ACC112 (cell line): ENCODE measurements at regions not wholly inside any gene's neighbourhood (a gene's known extent, or its start where the extent isn't known, plus 50 kb on each side); places are given as distances from the start of the nearest gene placed in this dataset.

Experiments used
- H2AFZ ChIP-seq: fragments of 200-600 bp; sonication (generic); one replicate; pipeline ENCODE4 v1.6.0; 2017; ENCODE audit warnings: antibody characterized with exemption, low read length; ENCODE audit not compliant: unreplicated experiment
- H3K27ac ChIP-seq: fragments of 200-600 bp; sonication (generic); 2 replicates; pipeline ENCODE4 v1.5.1; 2014; ENCODE audit warnings: low read depth, mild to moderate bottlenecking, antibody characterized with exemption, low read length, moderate library complexity
- H3K27me3 ChIP-seq: fragments of 200-600 bp; sonication (generic); 2 replicates; pipeline ENCODE4 v1.6.1; 2014; ENCODE audit warnings: mild to moderate bottlenecking, antibody characterized with exemption, low read length, moderate library complexity, mixed read lengths; ENCODE audit not compliant: insufficient read depth
- H3K36me3 ChIP-seq: fragments of 200-600 bp; sonication (generic); 2 replicates; pipeline ENCODE4 v1.6.1; 2016; ENCODE audit warnings: mild to moderate bottlenecking, antibody characterized with exemption, low read length, moderate library complexity, mixed read lengths; ENCODE audit not compliant: insufficient read depth
- H3K4me1 ChIP-seq: fragments of 200-600 bp; sonication (generic); one replicate; pipeline ENCODE4 v1.6.1; 2016; ENCODE audit warnings: low read length, mixed read lengths; ENCODE audit not compliant: insufficient read depth, unreplicated experiment, control insufficient read depth
- H3K4me3 ChIP-seq: fragments of 200-600 bp; sonication (generic); 2 replicates; pipeline ENCODE4 v1.5.1; 2014; ENCODE audit warnings: mild to moderate bottlenecking, low read depth, low read length
- H3K79me2 ChIP-seq: fragments of 200-600 bp; sonication (generic); one replicate; pipeline ENCODE4 v1.6.0; 2016; ENCODE audit warnings: low read length; ENCODE audit not compliant: control insufficient read depth, unreplicated experiment, insufficient read depth

- Histone ChIP-seq H3K36me3 (no peaks in the 10 kb centered on the region), H3K4me1 (peaks cover 2% of the 10 kb centered on the region), H3K27ac (no peak overlapping the region), H3K4me3 (no peak overlapping the region), H3K79me2 (no peaks in the 10 kb centered on the region), H3K27me3 (peaks cover 30% of the 10 kb centered on the region), H2AFZ (no peak overlapping the region)
Observed at GRCh38 chr3:13215940-13216546, 142.8 kb upstream of the IQSEC1 start.

- H3K27me3 ChIP-seq = peaks cover 38% of the 10 kb centered on the region
- H3K36me3 ChIP-seq = no peaks in the 10 kb centered on the region
- H2AFZ ChIP-seq = no peak overlapping the region
- no peaks in the 10 kb centered on the region for H3K79me2 ChIP-seq
- no peak overlapping the region for H3K4me3 ChIP-seq
- no peak overlapping the region for H3K27ac ChIP-seq
- peaks cover 2% of the 10 kb centered on the region for H3K4me1 ChIP-seq
Observed at GRCh38 chr3:13214847-13215472, 141.7 kb upstream of the IQSEC1 start.

DNA sequence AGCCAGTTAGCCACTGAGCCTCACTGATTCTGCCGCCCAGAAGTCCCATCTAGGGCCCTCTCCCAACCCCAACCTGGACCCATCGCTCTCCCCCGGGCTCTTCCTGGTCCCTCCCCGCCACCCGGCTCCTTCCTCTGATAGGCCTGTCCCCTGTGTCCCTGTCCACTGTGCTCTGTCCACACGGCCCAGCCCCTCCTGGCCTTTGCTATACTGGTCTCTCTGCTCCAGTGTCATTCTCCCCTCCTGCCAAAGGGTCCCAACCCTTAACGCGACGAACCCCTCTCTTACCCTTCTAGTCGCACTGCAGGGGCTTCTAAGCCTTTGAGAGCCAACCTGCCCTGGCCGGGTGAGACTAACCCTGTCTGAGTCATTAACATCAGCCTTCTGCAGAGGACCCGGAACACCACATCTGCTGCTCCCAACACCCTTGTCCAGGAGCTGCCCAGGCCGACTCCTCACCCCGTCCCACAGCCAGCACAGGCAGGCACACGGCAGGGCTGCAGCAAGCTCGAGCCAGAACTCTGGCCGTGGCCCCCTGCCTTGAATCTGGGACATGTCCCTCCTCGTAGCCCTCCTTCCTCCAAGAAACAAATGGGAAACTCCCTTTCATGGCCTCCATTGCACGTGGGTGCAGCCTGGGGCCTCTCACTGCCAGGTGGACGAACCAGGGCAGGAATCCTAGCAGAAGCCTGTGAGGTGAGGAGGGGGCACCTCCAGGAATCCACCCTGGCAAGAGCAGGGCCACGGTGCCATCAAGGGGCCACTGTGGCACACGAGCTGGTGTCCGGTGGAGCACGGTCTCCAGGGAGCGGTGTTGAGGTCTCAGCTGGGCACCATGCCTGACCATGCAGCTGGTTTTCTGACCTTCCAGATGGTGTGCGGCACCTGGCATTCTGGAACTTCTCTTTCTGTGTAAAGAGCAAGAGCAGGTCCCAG is 140.9 kb upstream of the IQSEC1 start:
- peaks cover 46% of the 10 kb centered on the region for H3K27me3 ChIP-seq
- H3K4me1 ChIP-seq = peaks cover 2% of the 10 kb centered on the region
- no peak overlapping the region for H3K4me3 ChIP-seq
- no peak overlapping the region for H2AFZ ChIP-seq
- H3K27ac ChIP-seq = no peak overlapping the region
- no peaks in the 10 kb centered on the region for H3K36me3 ChIP-seq
- H3K79me2 ChIP-seq = no peaks in the 10 kb centered on the region

DNA sequence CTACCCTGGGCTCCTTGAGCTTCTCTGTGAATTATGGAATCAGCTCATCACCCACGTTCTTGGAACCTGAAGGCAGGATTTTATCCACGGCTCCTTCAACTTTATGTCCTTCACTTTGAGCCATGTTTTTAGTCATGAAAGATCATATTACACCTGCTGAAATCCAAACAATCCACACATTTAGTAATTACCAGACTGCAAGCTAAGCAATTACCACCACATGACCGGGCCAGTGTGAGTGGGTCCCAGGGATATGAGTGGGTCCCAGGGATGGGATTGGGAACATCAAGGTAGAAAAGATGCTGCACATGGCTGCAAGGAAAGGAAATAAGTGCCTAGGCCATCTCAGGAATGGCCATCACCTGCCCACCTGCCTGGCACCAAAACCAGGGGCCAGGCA is 140.3 kb upstream of the IQSEC1 start:
- H3K36me3 ChIP-seq = no peaks in the 10 kb centered on the region
- peaks cover 2% of the 10 kb centered on the region for H3K4me1 ChIP-seq
- no peak overlapping the region for H2AFZ ChIP-seq
- H3K4me3 ChIP-seq = no peak overlapping the region
- no peaks in the 10 kb centered on the region for H3K79me2 ChIP-seq
- peaks cover 53% of the 10 kb centered on the region for H3K27me3 ChIP-seq
- H3K27ac ChIP-seq = no peak overlapping the region

DNA sequence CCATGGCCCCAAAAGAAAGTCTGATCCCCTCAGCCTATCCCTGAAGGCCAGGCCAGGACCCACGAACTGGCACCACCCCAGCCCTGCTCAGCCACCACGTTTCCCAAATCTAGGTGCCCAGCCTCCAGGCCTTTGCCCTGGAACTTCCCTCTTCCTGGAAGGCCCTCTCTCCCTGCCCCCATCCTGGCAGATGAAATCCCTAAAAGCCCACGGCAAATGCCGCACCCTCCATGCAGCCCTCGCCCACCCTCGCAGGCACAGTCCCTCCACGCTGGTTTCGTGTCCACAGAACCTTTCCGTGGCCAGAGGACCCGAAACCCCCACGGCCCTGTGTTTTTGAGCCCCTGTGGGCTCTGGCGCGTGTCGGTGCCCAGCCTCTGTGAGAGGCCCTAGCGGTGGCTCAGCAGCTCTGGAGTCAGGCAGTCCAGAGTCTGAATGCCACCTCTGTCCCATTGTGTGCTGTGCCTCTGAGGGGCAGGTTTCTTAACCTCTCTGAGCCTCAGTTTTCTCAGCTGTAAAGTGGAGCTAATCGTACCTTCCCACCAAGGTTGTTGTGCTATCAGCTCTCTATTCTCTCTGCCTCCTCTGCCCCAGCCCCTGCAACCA is 138.5 kb upstream of the IQSEC1 start:
- Histone ChIP-seq H3K4me3 (no peak overlapping the region), H3K27ac (no peak overlapping the region), H3K79me2 (no peaks in the 10 kb centered on the region), H3K4me1 (peaks cover 2% of the 10 kb centered on the region), H3K36me3 (no peaks in the 10 kb centered on the region), H3K27me3 (peaks cover 66% of the 10 kb centered on the region), H2AFZ (no peak overlapping the region)

DNA sequence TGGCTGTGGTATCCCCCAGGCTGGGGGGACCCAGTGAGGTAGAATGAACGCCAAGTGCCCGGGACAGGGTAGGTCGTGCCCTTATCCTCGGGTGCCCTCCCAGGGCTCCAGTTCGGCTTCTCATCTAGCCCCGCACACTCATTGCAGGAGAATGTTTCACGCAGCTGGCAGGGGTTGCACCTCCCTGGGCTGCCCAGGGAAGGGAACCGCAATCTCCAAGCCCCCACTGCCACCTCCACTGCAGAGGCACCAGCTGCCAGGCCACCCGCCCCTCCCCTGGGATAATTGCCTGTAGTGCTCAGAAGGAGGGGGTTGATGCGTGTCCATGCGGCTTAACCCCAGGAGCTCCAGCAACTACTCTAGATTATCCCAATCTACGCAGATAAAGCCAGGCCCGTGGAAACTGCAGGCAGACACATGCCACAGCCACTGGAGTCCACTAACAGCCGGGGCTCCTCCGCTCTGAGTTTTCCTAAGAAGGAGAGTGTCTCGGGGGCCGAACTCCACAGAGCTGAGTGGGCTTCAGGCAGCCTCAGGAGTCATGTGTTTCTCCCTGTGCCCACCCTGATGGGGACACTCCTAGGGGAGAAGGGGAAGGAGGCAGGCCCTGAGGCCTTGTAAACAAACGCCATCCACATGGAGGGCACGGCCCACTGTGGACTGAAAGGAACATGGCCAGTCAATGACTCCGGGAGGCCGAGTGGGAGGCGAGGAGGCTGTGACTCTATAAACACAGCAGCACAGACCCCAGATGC is 137.2 kb upstream of the IQSEC1 start:
- peaks cover 79% of the 10 kb centered on the region for H3K27me3 ChIP-seq
- no peak overlapping the region for H3K4me3 ChIP-seq
- no peaks in the 10 kb centered on the region for H3K79me2 ChIP-seq
- no peak overlapping the region for H2AFZ ChIP-seq
- no peaks in the 10 kb centered on the region for H3K4me1 ChIP-seq
- H3K36me3 ChIP-seq = no peaks in the 10 kb centered on the region
- H3K27ac ChIP-seq = no peak overlapping the region

GRCh38 chr3:13209634-13209997 is 136.4 kb upstream of the IQSEC1 start:
- H3K36me3 ChIP-seq = no peaks in the 10 kb centered on the region
- no peaks in the 10 kb centered on the region for H3K79me2 ChIP-seq
- no peak overlapping the region for H2AFZ ChIP-seq
- H3K27me3 ChIP-seq = peaks cover 86% of the 10 kb centered on the region
- no peak overlapping the region for H3K4me3 ChIP-seq
- H3K4me1 ChIP-seq = no peaks in the 10 kb centered on the region
- no peak overlapping the region for H3K27ac ChIP-seq

DNA sequence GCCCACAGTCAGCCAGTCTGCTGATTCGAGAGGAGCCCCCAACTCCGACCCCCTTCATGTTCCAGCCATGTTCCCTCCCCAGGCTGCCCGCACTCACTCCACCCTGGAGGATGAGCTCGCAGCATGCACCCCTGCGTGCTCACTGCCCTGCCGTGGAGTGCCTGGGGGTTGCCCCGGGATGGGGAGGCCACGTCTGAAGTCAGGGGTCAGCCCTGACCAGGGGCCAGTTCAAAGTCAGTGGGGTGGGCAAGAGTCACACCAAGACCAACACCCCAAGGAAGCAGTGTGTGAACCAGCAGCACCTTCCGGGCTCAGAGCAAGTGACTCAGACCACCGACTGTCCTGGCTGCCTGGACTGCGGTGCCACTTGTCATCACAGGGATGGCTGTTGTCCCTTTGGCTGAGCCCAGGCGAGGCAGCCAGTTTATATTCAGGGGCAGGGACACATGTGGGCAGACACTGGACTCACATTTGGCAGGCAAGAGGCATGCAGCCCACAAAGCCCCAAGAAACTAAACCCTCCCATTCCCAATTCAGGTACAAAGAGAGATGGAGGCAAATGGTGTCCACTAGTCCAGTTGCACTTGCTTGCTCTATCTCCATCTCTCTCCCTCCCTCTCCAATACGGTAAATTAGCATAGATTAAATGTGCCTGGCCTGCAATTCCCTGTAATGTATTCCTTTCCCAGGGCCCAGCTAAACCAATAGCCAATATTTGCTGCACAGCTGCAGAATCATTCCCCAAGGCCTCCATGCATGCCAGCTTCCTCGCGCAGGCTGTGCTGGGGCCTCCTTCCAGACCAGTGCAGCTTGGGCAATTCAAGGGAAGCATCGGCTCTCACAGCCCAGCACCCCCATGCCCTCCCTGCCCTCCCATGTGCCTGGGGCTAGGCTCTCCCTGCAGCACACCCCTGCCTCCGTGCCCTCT is 135.7 kb upstream of the IQSEC1 start:
- no peaks in the 10 kb centered on the region for H3K36me3 ChIP-seq
- no peak overlapping the region for H3K4me3 ChIP-seq
- no peaks in the 10 kb centered on the region for H3K4me1 ChIP-seq
- H3K79me2 ChIP-seq = no peaks in the 10 kb centered on the region
- peaks cover 91% of the 10 kb centered on the region for H3K27me3 ChIP-seq
- no peak overlapping the region for H2AFZ ChIP-seq
- no peak overlapping the region for H3K27ac ChIP-seq

DNA sequence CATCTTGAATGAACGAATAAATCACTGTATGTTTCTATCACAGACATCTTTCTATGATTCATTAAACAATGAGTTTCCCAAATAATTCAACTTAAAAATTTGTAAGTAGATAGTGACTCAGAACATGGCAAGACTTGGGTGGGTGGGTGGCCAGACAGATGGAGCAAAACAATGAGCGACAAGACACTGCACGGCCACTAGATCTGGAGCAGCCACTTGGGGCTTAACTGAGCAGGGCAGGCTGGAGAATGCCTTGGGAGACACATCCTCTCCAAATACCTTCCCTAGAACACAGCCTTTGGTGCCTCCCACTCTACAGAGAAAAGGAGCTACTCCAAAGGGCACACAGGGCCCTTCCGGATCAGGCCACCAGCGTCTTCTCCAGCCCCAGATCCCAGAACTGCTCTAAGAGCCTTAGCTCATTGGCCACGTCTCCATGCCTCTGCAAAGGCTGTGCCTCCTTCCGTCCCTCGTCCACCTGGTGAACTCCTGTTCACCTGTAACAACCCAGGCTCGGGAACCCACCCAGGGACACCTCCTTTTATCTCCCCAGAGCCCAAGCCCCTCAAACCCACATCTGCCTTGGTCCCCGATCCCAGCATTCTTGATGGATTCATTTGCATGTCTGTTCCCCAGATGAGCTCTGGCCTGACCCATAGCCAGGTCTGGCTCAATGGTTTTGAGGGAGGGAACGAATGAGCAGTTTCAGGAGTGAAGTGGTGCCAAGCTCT is 134.9 kb upstream of the IQSEC1 start:
- Histone ChIP-seq H3K4me1 (no peaks in the 10 kb centered on the region), H3K27me3 (peaks cover 91% of the 10 kb centered on the region), H2AFZ (no peak overlapping the region), H3K27ac (no peak overlapping the region), H3K4me3 (no peak overlapping the region), H3K79me2 (no peaks in the 10 kb centered on the region), H3K36me3 (no peaks in the 10 kb centered on the region)
